ENCODE measurements at regions not wholly inside any gene's neighbourhood (a gene's known extent, or its start where the extent isn't known, plus 50 kb on each side); places are given as distances from the start of the nearest gene placed in this dataset.

DNA sequence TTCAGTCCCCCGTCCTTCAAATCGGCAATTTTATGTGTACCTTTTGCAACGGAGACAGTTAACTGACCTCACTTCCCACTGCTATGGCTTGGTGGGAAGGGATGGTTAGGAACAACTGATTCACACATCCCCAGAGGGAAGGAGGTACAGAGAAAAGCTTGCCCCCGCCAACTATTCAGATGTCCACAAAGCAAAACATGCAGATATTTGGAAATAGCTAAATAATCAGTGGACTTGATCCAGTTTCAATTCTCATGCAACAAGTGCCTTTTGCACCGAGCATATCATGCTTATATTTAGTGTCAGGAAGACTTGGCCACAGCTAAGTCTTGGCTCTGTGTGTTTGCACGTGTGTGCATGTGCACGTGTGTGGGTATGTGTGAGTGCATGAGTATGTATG is 144.6 kb downstream of the SNX19 start:
- TF ChIP-seq, protein P1, sequence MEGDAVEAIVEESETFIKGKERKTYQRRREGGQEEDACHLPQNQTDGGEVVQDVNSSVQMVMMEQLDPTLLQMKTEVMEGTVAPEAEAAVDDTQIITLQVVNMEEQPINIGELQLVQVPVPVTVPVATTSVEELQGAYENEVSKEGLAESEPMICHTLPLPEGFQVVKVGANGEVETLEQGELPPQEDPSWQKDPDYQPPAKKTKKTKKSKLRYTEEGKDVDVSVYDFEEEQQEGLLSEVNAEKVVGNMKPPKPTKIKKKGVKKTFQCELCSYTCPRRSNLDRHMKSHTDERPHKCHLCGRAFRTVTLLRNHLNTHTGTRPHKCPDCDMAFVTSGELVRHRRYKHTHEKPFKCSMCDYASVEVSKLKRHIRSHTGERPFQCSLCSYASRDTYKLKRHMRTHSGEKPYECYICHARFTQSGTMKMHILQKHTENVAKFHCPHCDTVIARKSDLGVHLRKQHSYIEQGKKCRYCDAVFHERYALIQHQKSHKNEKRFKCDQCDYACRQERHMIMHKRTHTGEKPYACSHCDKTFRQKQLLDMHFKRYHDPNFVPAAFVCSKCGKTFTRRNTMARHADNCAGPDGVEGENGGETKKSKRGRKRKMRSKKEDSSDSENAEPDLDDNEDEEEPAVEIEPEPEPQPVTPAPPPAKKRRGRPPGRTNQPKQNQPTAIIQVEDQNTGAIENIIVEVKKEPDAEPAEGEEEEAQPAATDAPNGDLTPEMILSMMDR (conservative IDR thresholded peaks at IDR 0.05; ENCODE audit: low read length): no peak
- DNase-seq (ENCODE audit: low read depth): peak; percentile 92

DNA sequence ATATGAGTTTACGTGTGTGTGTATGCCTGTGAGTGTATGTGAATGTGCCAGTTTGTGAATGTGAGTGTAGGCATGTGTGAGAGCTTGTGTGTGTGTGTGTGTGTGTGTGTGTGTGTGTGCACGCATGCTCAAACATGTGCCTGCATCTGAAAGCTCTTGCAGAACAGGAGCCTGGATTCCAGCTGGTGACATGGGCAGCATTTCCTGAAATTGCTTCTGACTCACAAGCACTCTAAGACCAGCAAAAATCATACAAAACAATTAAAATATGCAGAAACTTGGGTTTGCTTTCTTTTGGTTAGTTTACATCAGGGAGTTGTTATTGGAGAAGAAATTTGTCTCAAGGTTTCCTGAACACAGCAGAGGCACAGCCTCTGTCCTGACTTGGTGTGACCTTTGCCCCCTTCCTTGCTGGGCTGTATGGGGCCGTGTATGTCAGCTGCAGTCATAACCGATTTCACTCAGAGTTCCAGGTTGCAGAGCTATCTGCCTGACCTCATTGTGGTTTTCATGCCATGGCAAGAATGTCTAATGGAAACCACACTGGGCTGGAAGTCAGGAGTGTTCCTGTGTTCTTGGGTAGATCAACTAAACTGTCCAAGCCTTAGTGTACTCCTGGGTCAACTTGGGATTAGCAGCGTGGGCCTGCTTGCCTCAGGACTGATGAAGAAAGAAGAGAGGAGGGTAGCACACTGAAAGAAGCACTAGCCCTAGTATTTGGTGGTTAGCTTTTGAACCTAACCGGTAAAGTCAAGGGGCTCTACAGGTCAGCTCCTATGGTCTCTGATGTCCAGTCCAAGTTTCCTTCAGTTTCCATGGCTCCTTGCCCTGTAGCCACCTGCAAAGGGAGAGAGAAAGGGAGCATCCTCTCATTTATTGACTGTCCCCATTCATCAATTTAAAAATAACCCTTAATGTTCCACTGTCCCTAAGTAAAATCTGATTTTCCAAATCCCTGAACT is 143.7 kb downstream of the SNX19 start:
- TF ChIP-seq, protein P1 (conservative IDR thresholded peaks at IDR 0.05; ENCODE audit: low read length): no peak
- DNase-seq (ENCODE audit: low read depth): peak; percentile 97
- H3K4me3 ChIP-seq (ENCODE audit: low read length): no peak overlapping the region

More for the DNA sequence above, 144.6 kb downstream of the SNX19 start:
- H3K4me3 ChIP-seq (ENCODE audit: low read length): no peak overlapping the region

DNA sequence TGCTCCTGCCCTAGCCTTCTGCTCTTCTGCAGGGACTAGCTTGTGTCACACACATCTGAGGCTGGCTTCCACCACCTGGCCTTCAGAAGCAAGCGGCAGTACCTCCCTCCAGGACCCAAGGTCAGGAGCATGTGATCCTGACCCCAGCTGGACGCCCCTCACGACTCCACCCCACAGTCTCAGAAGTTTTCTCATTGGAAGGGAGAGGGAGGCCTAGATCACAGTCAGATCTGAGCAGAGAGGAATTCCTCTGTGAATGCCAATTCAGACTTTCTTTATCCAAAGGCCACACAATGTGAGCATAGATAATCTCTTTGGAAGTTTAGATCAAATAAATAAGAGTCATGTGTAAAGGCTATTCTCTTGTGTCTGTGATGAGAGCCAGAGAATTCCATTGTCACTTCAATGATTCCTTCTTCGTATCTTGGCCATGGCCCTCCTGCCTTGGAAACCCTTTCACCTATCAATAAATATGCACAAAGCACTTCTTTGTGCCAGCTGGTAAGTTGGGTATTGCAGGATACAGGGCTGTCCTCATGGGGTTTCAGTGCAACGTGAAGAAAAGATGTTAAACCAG is 142.9 kb downstream of the SNX19 start:
- TF ChIP-seq, protein P1 (conservative IDR thresholded peaks at IDR 0.05; ENCODE audit: low read length): no peak
- H3K4me3 ChIP-seq (ENCODE audit: low read length): no peak overlapping the region
- no peak for DNase-seq (ENCODE audit: low read depth)

DNA sequence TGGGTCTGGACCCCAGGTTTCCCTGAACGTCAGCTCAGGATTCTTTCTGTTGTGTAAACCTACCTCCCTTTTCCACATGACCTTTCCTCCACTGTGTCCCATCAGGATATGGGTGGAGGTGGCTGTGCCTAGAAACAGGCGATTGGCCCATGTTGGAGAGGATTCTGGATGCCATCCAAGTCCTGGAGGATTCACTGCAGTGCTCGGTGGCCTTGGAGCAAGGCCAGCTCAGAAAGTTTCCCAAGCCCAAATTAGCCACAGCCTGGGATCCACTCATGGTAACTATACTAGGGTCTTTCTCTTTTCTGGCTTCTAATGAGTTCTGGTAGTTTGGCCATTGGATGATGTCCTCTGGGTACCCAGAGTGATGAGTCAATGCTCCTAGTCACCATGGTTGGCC is 141.6 kb downstream of the SNX19 start:
- no peak for DNase-seq (ENCODE audit: low read depth)
- TF ChIP-seq, protein P1 (conservative IDR thresholded peaks at IDR 0.05; ENCODE audit: low read length): no peak
- no peak overlapping the region for H3K4me3 ChIP-seq (ENCODE audit: low read length)

DNA sequence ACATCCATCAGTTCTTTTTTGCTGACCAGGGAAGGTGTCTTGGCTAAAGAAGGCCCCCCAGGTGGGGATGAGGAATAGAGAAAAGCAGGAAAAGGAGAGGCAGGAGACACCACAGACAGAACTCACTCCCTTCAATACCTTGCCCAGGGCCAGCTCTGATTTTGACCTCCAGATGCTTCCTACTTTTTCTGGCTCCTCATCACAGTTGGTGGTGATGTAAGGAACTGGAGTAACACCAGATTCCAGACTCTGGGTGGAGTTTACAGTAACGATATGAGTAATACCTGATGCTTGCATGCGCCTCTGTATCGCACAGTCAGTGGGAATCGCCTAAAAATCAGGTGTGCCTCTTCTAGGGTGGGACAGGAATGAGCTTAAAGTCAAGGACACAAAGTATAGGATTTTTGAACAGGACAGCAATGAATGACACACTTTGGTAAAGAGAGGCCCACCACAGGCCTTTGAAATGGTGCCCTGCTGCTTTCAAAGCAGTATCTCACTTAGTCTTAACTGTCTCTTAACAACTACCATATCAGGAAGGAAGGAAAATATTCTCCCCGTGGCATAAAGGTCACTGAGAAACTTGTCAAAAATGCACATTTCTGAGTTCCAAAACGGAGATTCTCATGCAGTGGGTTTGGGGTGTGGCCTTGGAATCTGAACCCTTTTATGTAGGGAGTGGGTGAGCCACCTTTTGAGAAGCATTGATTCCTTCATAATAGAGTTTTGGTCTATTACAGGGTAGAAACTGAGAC is 140.8 kb downstream of the SNX19 start:
- TF ChIP-seq, protein P1 (conservative IDR thresholded peaks at IDR 0.05; ENCODE audit: low read length): no peak
- DNase-seq (ENCODE audit: low read depth): peak; percentile 75
- no peak overlapping the region for H3K4me3 ChIP-seq (ENCODE audit: low read length)

DNA sequence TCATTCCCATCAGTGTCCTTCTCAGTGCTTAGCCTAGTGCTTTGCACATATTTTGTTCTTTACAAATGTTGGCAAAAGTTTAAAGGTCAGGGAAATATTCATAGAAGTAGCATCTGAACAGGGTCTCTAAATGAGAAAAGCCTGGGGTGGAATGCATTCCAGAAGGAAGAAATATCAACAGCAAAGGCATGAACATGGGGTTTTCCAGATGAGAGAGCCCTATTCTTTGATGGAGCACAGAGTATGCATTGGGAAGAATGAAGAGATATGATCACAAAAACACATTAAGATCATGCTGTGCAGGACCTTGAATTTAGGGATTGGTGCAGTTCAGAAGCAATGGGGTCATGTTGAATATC is 140.2 kb downstream of the SNX19 start:
- H3K4me3 ChIP-seq (ENCODE audit: low read length): no peak overlapping the region
- DNase-seq (ENCODE audit: low read depth): no peak
- TF ChIP-seq, protein P1 (conservative IDR thresholded peaks at IDR 0.05; ENCODE audit: low read length): no peak

All from AG10803 (cell line).